ENCODE measurements at regions not wholly inside any gene's neighbourhood (a gene's known extent, or its start where the extent isn't known, plus 50 kb on each side); places are given as distances from the start of the nearest gene placed in this dataset. TPM values are rescaled to one million over a fixed set of nuclear protein-coding genes. Genes with fewer than 3 reads are reported as not detected.
"Not testable (repeated sequence)": the region's sequence is repeated elsewhere in the genome, so short reads cannot be mapped to it uniquely, and the experiment has no call there.

GRCh38 chr10:56469482-56469881, 108.4 kb upstream of the ZWINT start:
- H3K4me1 ChIP-seq, result no peaks in the 10 kb centered on the region
- H3K9me3 ChIP-seq, result peaks cover 0 to 2% (median 0%) of the 10 kb centered on the region in 4 donors
- H3K4me3 ChIP-seq, result no peak overlapping the region
- H3K27me3 ChIP-seq, result no peaks in the 10 kb centered on the region
- H3K36me3 ChIP-seq, result no peaks in the 10 kb centered on the region
- no peak for TF ChIP-seq EP300 (IDR thresholded peaks at IDR 0.05)
- no peak for TF ChIP-seq POLR2A (IDR thresholded peaks at IDR 0.05)
- no peak for TF ChIP-seq CTCF (IDR thresholded peaks at IDR 0.05)
- H3K27ac ChIP-seq, result no peak overlapping the region
- DNase-seq (ENCODE audit: low spot score in 2 of 2), result no peak

GRCh38 chr10:56466005-56466404, 104.9 kb upstream of the ZWINT start:
- Histone ChIP-seq H3K4me1 (no peaks in the 10 kb centered on the region), H3K4me3 (no peak overlapping the region), H3K36me3 (no peaks in the 10 kb centered on the region), H3K27ac (no peak overlapping the region), H3K9me3 (peaks cover 0 to 2% (median 0%) of the 10 kb centered on the region in 4 donors), H3K27me3 (no peaks in the 10 kb centered on the region)
- TF ChIP-seq POLR2A (IDR thresholded peaks at IDR 0.05) (no peak), CTCF (IDR thresholded peaks at IDR 0.05) (no peak), EP300 (IDR thresholded peaks at IDR 0.05) (no peak)
- WGBS, 2 donors, result 84 to 93% methylated on average over 6 of the region's 6 CpGs
- no peak for DNase-seq (ENCODE audit: low spot score in 2 of 2)

DNA sequence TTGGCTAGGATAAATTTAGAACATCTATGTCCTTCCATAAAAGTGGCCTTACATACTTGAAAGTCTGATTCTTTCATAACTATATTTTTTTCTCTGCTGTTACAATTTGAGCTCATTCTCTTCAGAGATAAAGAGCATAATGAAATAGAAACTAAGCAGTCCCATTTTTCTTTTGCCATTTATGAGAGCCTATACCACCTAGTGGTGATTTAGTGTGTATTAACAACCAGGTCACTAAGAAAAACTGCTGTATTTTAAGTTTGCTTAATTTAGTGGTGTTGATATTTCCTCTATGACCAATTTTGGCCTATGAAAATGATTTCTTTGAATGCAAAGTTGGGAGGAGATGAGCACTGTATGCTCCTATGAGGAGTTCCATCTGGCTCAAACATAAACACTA, 88.7 kb upstream of the ZWINT start:
- TF ChIP-seq EP300 (IDR thresholded peaks at IDR 0.05) (no peak), POLR2A (IDR thresholded peaks at IDR 0.05) (no peak), CTCF (IDR thresholded peaks at IDR 0.05) (no peak)
- Histone ChIP-seq H3K36me3 (no peaks in the 10 kb centered on the region), H3K27ac (no peak overlapping the region), H3K4me1 (no peaks in the 10 kb centered on the region), H3K27me3 (no peaks in the 10 kb centered on the region), H3K9me3 (peaks cover 0 to 10% (median 0%) of the 10 kb centered on the region in 4 donors), H3K4me3 (no peak overlapping the region)
- DNase-seq (ENCODE audit: low spot score in 2 of 2), result no peak

DNA sequence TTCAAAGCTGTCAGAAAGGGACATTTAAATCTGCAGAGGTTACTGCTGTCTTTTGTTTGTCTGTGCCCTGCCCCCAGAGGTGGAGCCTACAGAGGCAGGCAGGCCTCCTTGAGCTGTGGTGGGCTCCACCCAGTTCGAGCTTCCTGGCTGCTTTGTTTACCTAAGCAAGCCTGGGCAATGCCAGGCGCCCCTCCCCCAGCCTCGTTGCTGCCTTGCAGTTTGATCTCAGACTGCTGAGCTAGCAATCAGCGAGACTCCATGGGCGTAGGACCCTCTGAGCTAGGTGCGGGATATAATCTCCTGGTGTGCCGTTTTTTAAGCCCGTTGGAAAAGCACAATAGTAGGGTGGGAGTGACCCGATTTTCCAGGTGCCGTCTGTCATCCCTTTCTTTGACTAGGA, 86.6 kb upstream of the ZWINT start:
- WGBS, 2 donors, result 93 to 94% methylated on average over 9 to 10 of the region's 10 CpGs
- not testable (repeated sequence) for DNase-seq (ENCODE audit: low spot score in 2 of 2); H3K27me3 ChIP-seq; H3K27ac ChIP-seq; H3K9me3 ChIP-seq; H3K36me3 ChIP-seq; H3K4me1 ChIP-seq; H3K4me3 ChIP-seq

DNA sequence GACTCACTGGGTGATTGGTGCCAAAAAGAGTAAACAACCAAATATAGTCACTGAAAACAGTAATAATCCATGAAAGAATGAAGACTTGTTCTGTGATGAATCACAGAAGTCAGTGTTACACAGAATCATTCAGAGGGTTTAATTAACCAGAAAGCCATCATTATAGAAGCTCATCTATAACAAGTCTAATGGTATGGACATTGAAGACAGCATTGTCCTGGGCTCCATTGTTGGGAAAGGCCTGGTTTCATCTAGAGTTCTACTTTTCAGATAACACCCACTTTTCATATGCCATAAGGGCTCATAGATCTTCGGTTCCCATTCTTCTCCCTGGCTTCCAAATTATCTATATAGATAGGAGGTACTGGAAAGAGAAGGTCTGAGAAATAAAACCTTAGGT, 80.3 kb upstream of the ZWINT start:
- H3K4me3 ChIP-seq; H3K4me1 ChIP-seq; H3K36me3 ChIP-seq; H3K9me3 ChIP-seq; H3K27ac ChIP-seq; H3K27me3 ChIP-seq; DNase-seq (ENCODE audit: low spot score in 2 of 2): not testable (repeated sequence)
- 82 to 90% methylated on average over 1 of the region's 1 CpG for WGBS, 2 donors

Small RNA genes lying in the stretch of these regions (small RNA-seq; reads per million reads assigned to genes)
- not detected for gene AL731534.1
- not detected for gene MIR3924
- gene RF01299, result not detected

All from tibial nerve (tissue), 4 donors.